Right cardiac atrium (tissue), 5 donors: ENCODE measurements at regions not wholly inside any gene's neighbourhood (a gene's known extent, or its start where the extent isn't known, plus 50 kb on each side); places are given as distances from the start of the nearest gene placed in this dataset.

Source experiments
- ATAC-seq, 2 donors: fragments of 200-7000 bp; cut with Tn5 transposase; one replicate each; pipeline versions ENCODE4 v1.8.0 to v1.9.1; 2020; ENCODE audit warnings: moderate library complexity in 2 of 2, mild to moderate bottlenecking in 1 of 2
- DNase-seq, 3 donors: peaks; one replicate each; pipeline ENCODE4 v3.0.0-alpha.2; 2020
- H3K27ac ChIP-seq: one replicate; pipeline ENCODE4 v1.5.1; 2013; ENCODE audit warnings: mild to moderate bottlenecking, low read length, control low read depth, moderate library complexity
- H3K27me3 ChIP-seq: one replicate; pipeline ENCODE4 v1.6.1; 2013; ENCODE audit not compliant: control insufficient read depth, insufficient read depth
- H3K4me1 ChIP-seq: one replicate; pipeline ENCODE4 v1.6.1; 2013; ENCODE audit warnings: low read length; ENCODE audit not compliant: control insufficient read depth, insufficient read depth
- H3K4me3 ChIP-seq: one replicate; pipeline ENCODE4 v1.5.1; 2013; ENCODE audit warnings: low read length, control low read depth
- H3K9me3 ChIP-seq: one replicate; pipeline ENCODE4 v1.6.1; 2013; ENCODE audit warnings: low read length; ENCODE audit not compliant: control insufficient read depth
- WGBS: extraction: QIAGEN DNeasy Blood & Tissue Kit; methylation state at CpG from one replicate; pipeline ENCODE4 v1.1.7; 2013; 5-methylcytosine and 5-hydroxymethylcytosine counted together
- intact Hi-C, 4 donors: fragments of 100-400 bp; cut with DNase I; formaldehyde crosslinking; loops; one replicate each; pipeline versions ENCODE4 v1.11.0 to v1.14.0; 2022 to 2023
- donor health status: healthy with polysubstance abuse.
- donor health status: DM: no; HTN: yes; CAD: no.
- donor health status: DM: no; HTN: no; CAD: no.
- donor health status: DM: no; HTN: yes; CAD: no; lungs with severe emphysema.
- donor health status: DM: yes; HTN: yes; CAD: no.

DNA sequence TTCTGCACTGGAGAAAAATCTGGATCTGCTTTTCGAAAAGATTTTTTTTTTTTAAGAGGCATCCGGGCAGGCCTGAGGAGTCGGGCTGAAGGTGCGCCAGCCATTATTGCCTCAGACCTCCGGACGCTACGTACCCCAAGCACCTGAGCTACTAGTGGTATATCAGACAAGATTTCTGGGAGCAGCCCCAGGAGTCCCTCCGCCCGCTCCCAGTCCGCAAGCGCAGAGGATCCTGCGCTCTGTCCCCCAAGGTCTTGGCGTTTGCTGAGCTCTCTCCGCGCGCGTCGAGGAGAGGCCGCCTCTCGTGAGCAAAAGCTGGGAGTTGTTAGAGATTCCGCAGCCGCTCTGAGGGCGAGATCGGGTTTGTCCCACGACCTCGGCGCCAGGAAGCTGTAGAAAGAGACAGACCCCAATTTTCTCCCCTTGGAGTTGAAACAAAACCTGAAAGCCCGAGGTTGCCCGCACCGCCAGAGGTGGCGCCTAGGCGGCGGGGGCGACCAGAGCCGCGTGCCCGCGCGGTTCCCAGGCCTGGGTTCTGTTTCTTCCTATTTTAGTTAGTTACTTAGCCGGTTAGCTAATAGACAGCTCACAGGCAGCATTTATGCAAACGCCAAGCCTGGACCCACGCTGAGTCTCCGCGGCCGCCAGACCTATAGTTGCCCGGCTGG lies 72.5 kb upstream of the POLG start:
- DNase-seq = no peak
- Histone ChIP-seq H3K4me1 (peaks cover 9% of the 10 kb centered on the region), H3K9me3 (no peaks in the 10 kb centered on the region), H3K27ac (no peak overlapping the region), H3K4me3 (no peak overlapping the region), H3K27me3 (no peaks in the 10 kb centered on the region)
- WGBS = 2% methylated on average over 46 of the region's 46 CpGs
- intact Hi-C loops = no loop called here
- no peak for ATAC-seq

DNA sequence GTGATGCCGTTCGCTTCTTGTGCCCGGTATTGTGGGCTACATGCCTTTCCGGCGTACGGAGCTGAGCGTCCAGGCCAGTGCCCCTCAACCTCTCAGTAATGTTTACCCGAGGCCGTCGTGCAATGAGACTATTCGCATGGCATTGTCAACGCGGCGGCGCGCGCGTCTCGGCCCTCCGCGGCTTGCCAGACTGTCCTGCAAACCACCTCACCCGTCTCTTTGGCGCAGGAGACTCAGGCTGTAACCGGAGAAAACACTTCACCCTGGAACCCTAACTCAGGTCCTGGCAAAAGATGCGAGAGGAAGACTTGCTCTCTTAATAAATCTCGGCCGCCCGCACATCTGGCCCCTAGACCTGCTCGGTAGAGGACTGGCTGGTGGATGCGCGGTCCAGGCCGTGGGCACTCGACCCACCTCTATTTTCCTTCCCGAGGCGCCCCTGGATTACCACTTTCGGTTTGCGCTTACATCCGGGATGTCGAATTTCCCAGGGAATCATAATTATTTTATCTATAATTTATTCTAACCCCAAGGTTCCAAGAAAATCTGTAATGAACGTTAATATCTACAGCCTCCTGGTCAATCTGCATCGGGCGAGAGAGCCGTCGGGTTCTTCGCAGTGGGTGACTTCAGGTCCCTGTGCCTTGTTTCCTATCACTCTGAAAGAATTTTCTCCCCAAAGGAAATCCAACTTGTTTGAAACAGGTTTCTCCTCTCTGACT lies 71.8 kb upstream of the POLG start:
- intact Hi-C loops = no loop called here
- Histone ChIP-seq H3K4me1 (peaks cover 9% of the 10 kb centered on the region), H3K27me3 (no peaks in the 10 kb centered on the region), H3K4me3 (no peak overlapping the region), H3K27ac (no peak overlapping the region), H3K9me3 (no peaks in the 10 kb centered on the region)
- ATAC-seq (no peak), DNase-seq (no peak)
- WGBS = 3% methylated on average over 45 of the region's 45 CpGs

DNA sequence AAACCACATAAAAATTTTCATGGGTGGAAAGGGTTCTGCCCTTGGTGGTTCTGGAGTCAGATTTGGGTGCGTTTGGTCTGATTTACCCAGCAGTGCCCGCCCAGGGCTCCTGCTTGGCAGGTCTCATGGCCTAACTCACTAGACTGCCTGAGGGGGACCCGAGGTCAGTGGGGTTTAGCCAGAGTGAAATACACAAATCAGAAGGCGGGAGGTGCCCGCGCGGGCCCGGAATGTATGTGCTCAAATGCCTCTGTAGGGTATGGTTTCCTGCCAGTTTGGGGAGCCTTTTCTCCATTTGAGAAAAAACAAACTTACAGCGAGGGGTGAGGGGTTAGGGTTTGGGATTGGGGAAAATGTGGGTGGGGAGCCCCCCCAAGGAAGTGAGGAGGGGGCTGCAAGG lies 70.9 kb upstream of the POLG start:
- no peak overlapping the region for H3K27ac ChIP-seq
- no peaks in the 10 kb centered on the region for H3K27me3 ChIP-seq
- whole genome bisulfite sequencing = 9% methylated on average over 9 of the region's 9 CpGs
- no peak for ATAC-seq
- H3K4me1 ChIP-seq = peaks cover 9% of the 10 kb centered on the region
- no peak overlapping the region for H3K4me3 ChIP-seq
- intact Hi-C loops = no loop called here
- no peak for DNase-seq
- no peaks in the 10 kb centered on the region for H3K9me3 ChIP-seq

DNA sequence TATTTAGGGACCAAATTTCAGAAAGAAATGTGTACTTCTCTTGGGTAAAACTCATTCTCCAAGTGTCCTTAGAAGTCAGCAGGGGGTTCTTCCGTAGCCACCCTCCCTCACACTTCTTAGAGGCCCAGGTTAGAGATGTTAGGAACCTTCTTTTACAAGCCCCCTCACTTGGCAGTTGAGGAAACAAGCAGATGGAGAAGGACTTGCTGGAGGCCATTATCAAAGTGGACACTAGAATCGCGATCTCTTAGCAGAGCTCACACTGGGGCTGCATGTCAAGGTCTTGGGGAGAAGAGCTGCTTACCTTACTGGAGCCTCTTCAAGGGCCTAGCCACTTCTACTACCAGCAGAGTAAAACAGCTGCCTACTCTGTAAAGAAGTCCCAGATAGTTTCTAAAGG lies 69.4 kb upstream of the POLG start:
- 14% methylated on average over 3 of the region's 3 CpGs for WGBS
- H3K27ac ChIP-seq = no peak overlapping the region
- intact Hi-C loops = no loop called here
- peaks cover 6% of the 10 kb centered on the region for H3K4me1 ChIP-seq
- DNase-seq (no peak), ATAC-seq (no peak)
- H3K9me3 ChIP-seq = no peaks in the 10 kb centered on the region
- no peak overlapping the region for H3K4me3 ChIP-seq
- no peaks in the 10 kb centered on the region for H3K27me3 ChIP-seq

DNA sequence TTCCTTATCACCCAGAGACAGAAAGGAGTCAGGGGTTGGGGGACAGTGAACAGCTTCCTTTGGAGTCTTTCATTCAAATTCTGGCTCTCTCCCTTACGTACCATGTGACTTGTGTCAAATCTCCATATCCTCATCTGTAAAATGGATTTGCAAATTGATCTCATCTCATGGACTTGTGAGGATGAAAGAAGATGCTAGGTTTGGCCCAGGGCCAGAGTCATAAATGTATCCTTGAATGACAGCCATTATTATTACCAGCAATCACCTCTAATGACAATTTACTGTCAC lies 67.8 kb upstream of the POLG start:
- no peak for ATAC-seq
- H3K27me3 ChIP-seq = peaks cover 3% of the 10 kb centered on the region
- no peak for DNase-seq
- no peak overlapping the region for H3K27ac ChIP-seq
- H3K4me1 ChIP-seq = no peaks in the 10 kb centered on the region
- WGBS = 8% methylated on average over 1 of the region's 1 CpG
- intact Hi-C loops = no loop called here
- no peaks in the 10 kb centered on the region for H3K9me3 ChIP-seq
- no peak overlapping the region for H3K4me3 ChIP-seq

DNA sequence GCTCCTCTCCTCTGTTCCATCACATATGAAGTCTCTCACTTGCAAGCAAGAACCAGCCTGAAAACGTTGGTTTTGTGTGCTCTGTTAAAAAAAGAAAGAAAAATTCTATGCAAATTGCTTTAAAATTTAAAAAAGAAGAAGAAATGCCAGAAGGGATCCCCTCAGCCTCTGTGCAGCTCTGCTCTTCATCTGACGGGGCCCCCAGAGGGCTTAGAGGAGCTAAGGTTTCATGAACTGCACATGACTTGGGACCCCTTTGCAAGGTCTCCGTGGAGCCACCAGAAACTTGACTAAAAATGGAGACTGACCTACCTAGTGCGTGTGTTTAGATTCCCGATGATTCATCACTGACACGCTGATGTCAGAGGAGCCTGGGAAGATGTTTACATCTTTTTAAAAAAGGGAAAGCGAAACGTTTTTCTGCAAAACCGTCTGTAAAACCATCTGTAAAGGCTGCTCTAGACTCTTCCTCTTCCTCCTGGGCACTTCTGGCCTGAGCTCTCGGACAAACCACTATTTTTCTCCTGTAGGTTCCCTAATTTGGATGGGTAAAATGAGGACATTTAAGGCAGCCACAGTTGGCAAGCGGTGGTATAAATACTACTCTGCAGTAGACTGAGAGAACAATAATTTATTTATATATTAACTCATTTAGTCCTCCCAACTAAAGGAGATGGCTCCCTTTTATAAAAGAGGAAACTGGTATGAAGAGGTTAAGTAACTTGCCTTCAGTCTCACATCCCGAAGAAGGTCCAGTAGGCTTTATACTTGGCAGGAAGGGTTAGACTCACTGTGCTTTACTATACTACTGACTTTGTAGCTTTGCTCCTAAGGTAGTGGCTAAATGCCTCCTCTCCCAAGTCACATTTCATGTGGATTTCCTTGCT lies 67.2 kb upstream of the POLG start:
- no peak for ATAC-seq
- no peaks in the 10 kb centered on the region for H3K4me1 ChIP-seq
- no peak overlapping the region for H3K27ac ChIP-seq
- intact Hi-C loops = no loop called here
- H3K4me3 ChIP-seq = no peak overlapping the region
- H3K27me3 ChIP-seq = peaks cover 3% of the 10 kb centered on the region
- DNase-seq = no peak
- 9% methylated on average over 12 of the region's 12 CpGs for WGBS
- no peaks in the 10 kb centered on the region for H3K9me3 ChIP-seq

DNA sequence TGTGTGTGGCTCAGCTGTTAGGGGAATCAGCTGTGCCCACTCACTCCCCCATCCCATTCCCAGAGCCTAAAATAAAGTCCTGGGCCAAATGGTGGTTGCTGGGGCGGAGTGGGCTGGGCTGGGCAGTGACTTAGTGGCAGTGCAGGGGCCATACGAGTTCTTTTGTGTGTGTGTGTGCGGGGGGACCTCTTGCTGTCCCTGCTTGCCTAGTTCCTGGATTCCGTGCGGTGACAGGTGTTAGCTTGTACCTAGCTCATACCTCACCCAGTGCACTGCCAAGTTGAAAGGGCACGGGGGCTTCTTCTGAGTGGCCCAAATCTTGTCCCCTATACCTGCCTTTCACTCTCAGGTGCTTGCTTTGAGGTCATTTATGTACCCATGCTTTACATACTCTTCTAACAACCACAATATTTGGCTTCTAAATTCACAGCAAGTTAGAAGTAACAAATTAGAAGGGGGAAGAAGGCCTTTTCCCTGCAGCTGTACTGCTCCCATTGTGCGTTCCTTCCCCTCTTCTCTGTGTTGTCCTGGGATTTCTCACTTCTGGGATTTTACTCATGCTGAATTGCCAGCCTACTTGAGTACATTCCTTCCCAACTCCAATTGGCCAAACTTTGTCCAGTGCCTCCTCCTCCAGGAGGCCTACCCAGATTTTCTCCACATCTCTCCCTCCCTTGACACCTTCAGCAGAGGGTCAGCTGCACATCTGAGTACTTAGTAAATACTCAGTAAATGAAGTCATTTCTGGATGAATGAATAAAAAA lies 66.3 kb upstream of the POLG start:
- no peak for DNase-seq
- intact Hi-C loops = no loop called here
- 25% methylated on average over 7 of the region's 7 CpGs for WGBS
- H3K9me3 ChIP-seq = no peaks in the 10 kb centered on the region
- no peaks in the 10 kb centered on the region for H3K4me1 ChIP-seq
- H3K4me3 ChIP-seq = no peak overlapping the region
- no peak overlapping the region for H3K27ac ChIP-seq
- ATAC-seq = no peak
- peaks cover 3% of the 10 kb centered on the region for H3K27me3 ChIP-seq

DNA sequence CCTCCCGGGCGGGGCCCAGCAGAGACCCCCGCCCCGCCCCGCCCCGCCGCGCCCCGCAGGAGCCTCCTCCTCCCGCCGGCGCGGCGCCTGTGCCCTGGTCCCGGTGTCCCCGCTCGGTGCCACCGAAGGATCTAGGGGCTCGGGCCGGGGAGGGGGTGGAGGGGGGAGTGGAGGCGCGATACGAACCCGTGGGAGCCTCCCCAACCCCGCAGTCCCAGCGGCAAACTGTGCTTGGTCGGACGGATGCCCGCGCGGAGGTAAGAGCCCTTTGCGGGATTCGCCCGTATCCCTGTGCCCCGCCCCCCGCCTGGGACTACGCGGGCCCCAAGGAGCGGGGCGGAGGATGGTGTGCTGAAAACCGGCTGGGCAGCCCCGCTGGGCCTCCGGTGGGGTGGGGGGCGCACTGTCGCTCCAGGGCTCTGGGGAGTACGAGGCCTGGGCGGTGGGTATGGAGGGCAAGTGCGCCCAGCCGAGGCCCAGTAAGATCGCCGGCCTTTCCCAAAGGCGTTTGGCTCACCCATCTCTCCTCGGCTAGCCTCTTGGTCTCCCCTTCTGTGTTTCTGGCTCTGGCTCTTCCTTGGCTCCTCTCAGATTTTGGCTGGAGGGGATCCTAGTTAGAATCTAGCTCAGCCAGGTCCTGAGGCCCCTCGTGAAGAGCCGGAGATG lies 65.6 kb upstream of the POLG start:
- Histone ChIP-seq H3K9me3 (no peaks in the 10 kb centered on the region), H3K4me3 (peak overlapping the region; percentile 16), H3K27me3 (peaks cover 3% of the 10 kb centered on the region), H3K4me1 (no peaks in the 10 kb centered on the region), H3K27ac (no peak overlapping the region)
- 3% methylated on average over 55 of the region's 55 CpGs for WGBS
- ATAC-seq (peak in 1 of 2 donors; percentile 26), DNase-seq (no peak)
- intact Hi-C loops = no loop called here

DNA sequence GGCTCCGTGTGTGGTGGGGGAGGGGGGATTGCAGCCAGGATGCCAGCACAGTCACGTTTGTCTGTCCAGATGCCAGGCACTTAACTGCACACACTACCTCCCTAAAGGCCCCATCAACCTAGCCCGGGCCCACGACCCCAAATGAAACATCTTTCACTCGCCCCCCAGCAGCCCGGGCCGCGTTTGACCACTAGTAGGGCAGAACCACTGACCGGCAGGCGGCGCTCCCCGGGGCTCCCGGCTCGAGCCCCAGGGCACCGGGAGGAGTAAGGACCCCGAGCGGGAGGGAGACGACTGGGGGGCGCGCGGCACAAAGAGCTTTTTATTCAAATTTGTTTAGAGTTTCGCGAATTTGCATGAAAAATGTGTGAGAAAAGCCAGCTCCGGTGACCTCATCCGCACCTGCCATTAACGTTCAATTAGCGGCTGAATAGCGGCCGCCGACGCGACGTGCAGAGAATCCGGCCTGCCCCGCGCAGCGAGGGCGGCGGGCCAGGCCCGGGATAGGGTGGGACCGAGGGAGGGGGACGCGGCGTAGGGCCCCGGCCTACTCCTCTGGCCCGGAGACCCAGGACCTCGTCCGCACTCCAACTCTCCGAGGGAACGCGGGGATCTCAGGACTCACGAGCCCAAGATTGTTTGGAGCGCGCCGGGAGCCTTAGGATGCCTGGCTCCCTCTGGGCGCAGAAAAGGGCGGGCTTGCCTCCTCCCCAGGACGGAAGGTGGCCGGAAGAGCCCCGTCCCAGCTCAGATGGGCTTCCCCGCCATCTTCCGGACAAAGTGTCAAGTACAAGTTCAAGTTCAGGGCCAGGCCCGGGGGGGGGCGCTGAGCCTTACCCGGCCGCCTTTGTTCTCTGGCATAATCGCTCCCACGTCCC lies 64.9 kb upstream of the POLG start:
- peak overlapping the region; percentile 16 for H3K4me3 ChIP-seq
- peaks cover 3% of the 10 kb centered on the region for H3K27me3 ChIP-seq
- intact Hi-C loops = no loop called here
- peak in 1 of 3 donors; percentile 53 for DNase-seq
- H3K4me1 ChIP-seq = no peaks in the 10 kb centered on the region
- WGBS = under 1% methylated on average over 68 of the region's 68 CpGs
- no peak overlapping the region for H3K27ac ChIP-seq
- no peaks in the 10 kb centered on the region for H3K9me3 ChIP-seq
- ATAC-seq = peak; percentile 42 to 47

DNA sequence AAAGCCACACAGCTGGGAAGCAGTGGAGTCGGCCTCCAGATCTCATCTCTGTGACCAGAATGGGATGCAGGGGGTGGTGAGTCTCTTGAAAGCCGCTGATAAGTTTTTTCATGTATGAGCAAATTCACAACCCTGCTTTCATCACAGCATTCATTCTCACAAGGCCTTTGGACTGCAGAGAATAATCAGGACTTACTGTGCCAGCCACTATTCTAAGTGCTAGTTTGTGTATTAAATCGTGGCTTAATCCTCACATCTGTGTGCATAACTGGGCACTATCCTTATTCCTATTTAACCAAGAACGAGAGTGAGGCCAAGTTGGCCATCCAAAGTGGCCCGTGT lies 64.2 kb upstream of the POLG start:
- Histone ChIP-seq H3K27ac (no peak overlapping the region), H3K27me3 (peaks cover 3% of the 10 kb centered on the region), H3K4me3 (no peak overlapping the region), H3K9me3 (no peaks in the 10 kb centered on the region), H3K4me1 (no peaks in the 10 kb centered on the region)
- DNase-seq (no peak), ATAC-seq (no peak)
- 24% methylated on average over 5 of the region's 5 CpGs for WGBS
- intact Hi-C loops = no loop called here
